ENCODE measurements at regions not wholly inside any gene's neighbourhood (a gene's known extent, or its start where the extent isn't known, plus 50 kb on each side); places are given as distances from the start of the nearest gene placed in this dataset.

- TF ChIP-seq POLR2A (IDR thresholded peaks at IDR 0.05), result no peak
- TF ChIP-seq, protein P1, sequence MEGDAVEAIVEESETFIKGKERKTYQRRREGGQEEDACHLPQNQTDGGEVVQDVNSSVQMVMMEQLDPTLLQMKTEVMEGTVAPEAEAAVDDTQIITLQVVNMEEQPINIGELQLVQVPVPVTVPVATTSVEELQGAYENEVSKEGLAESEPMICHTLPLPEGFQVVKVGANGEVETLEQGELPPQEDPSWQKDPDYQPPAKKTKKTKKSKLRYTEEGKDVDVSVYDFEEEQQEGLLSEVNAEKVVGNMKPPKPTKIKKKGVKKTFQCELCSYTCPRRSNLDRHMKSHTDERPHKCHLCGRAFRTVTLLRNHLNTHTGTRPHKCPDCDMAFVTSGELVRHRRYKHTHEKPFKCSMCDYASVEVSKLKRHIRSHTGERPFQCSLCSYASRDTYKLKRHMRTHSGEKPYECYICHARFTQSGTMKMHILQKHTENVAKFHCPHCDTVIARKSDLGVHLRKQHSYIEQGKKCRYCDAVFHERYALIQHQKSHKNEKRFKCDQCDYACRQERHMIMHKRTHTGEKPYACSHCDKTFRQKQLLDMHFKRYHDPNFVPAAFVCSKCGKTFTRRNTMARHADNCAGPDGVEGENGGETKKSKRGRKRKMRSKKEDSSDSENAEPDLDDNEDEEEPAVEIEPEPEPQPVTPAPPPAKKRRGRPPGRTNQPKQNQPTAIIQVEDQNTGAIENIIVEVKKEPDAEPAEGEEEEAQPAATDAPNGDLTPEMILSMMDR (IDR thresholded peaks at IDR 0.05), result no peak
Measured at GRCh38 chr13:79792716-79793115, 311.8 kb downstream of the NDFIP2 start.
